HepG2 (cell line): ENCODE measurements at regions not wholly inside any gene's neighbourhood (a gene's known extent, or its start where the extent isn't known, plus 50 kb on each side); places are given as distances from the start of the nearest gene placed in this dataset.

ENCODE experiments used
- ATAC-seq: fragments of 200-7000 bp; cut with Tn5 transposase; 3 replicates; pipeline ENCODE4 v1.9.1; 2020; ENCODE audit warnings: mild to moderate bottlenecking, moderate library complexity
- BruUV-seq: library from RNA; stranded (reverse); fragments of 400-500 nt; replicated peaks from 2 replicates; lab custom pipeline; 2021; lab: Mats Ljungman, UMichigan
- CTCF ChIA-PET: fragments of 300-600 bp; formaldehyde crosslinking; extraction: SDS; loops from one replicate; lab custom pipeline; 2021; ENCODE audit warnings: low total read pairs, inconsistent platforms, low intra/inter-chr PET ratio; lab: Yijun Ruan, JAX
- POLR2A ChIA-PET: fragments of 350-600 bp; sonication (Branson Sonifier 250); formaldehyde crosslinking; loops from one replicate; lab custom pipeline; 2020; ENCODE audit warnings: antibody characterized with exemption, inconsistent platforms; lab: Yijun Ruan, JAX
- DNase-seq: peaks from one replicate; pipeline ENCODE4 v3.0.0-alpha.2; 2015; ENCODE audit warnings: low spot score
- FAIRE-seq: peaks from 3 replicates; lab custom pipeline; 2011; peaks lifted over from hg19 to GRCh38; lab: Jason Lieb, UNC
- H2AFZ ChIP-seq: one replicate; pipeline ENCODE4 v1.6.1; 2011; ENCODE audit warnings: low read length, inconsistent platforms
- H3K27ac ChIP-seq: fragments of 300-600 bp; 3 replicates; pipeline ENCODE4 v1.8.0; 2011; ENCODE audit warnings: mixed run types, mild to moderate bottlenecking, mixed read lengths, low read length, inconsistent platforms; ENCODE audit not compliant: insufficient read depth; ENCODE audit errors: extremely low read length
- H3K27me3 ChIP-seq, 2 experiments: fragments of 200-600 bp in 1 of 2; 2 replicates in 1 of 2; 3 replicates in 1 of 2; pipeline versions ENCODE4 v1.6.0 to v1.8.0; 2011; ENCODE audit warnings: low read length in 2 of 2, mild to moderate bottlenecking in 2 of 2, moderate library complexity in 2 of 2, inconsistent platforms in 1 of 2; ENCODE audit not compliant: insufficient read depth in 2 of 2, control insufficient read depth in 1 of 2
- H3K36me3 ChIP-seq, 2 experiments: fragments of 200-600 bp in 1 of 2; replicated peaks in 1 of 2; 2 replicates in 1 of 2; 3 replicates in 1 of 2; pipeline versions ENCODE4 v1.5.1 to v1.8.0; 2011; ENCODE audit warnings: low read length in 2 of 2, inconsistent platforms in 1 of 2; ENCODE audit not compliant: insufficient read depth in 2 of 2, control insufficient read depth in 1 of 2
- H3K4me1 ChIP-seq: 2 replicates; pipeline ENCODE4 v1.5.1; 2012; ENCODE audit warnings: low read length, inconsistent platforms; ENCODE audit not compliant: insufficient read depth
- H3K4me2 ChIP-seq: 2 replicates; pipeline ENCODE4 v1.6.0; 2011; ENCODE audit warnings: low read depth, low read length, inconsistent platforms
- H3K4me3 ChIP-seq, 3 experiments: fragments of 200-600 bp in 1 of 3; sonication (generic), shearing (Covaris generic) in 1 of 3; replicated peaks in 1 of 3; 2 replicates each; pipeline ENCODE4 v1.5.1; 2011 to 2016; ENCODE audit warnings: low read length in 3 of 3, inconsistent platforms in 2 of 3, low read depth in 2 of 3, mild to moderate bottlenecking in 2 of 3, control low read depth in 1 of 3, mixed read lengths in 1 of 3; ENCODE audit not compliant: insufficient read depth in 1 of 3
- H3K79me2 ChIP-seq: one replicate; pipeline ENCODE4 v1.6.1; 2011; ENCODE audit warnings: low read length, inconsistent platforms; ENCODE audit not compliant: insufficient read depth
- H3K9ac ChIP-seq: 2 replicates; pipeline ENCODE4 v1.6.0; 2011; ENCODE audit warnings: mild to moderate bottlenecking, low read depth, low read length, inconsistent platforms; ENCODE audit not compliant: insufficient read depth
- H3K9me3 ChIP-seq: 2 replicates; pipeline ENCODE4 v1.5.1; 2012; ENCODE audit warnings: mild to moderate bottlenecking, low read length
- H4K20me1 ChIP-seq: 2 replicates; pipeline ENCODE4 v1.6.0; 2011; ENCODE audit warnings: inconsistent platforms, mild to moderate bottlenecking, low read length, moderate library complexity; ENCODE audit not compliant: insufficient read depth
- ATRX ChIP-seq: sonication (generic); formaldehyde crosslinking; IDR thresholded peaks from 2 replicates; pipeline ENCODE4 v1.4.0; 2020; ENCODE audit warnings: missing genetic modification reagents, borderline replicate concordance
- CEBPB ChIP-seq: IDR thresholded peaks from 2 replicates; pipeline ENCODE4 v1.6.1; 2011; ENCODE audit warnings: low read depth, low read length, improper control_type of control experiment, borderline replicate concordance
- FOSL2 ChIP-seq: sonication (generic); formaldehyde crosslinking; IDR thresholded peaks from 2 replicates; pipeline ENCODE4 v1.4.0; 2020; ENCODE audit warnings: missing genetic modification reagents
- KDM1A ChIP-seq: IDR thresholded peaks from 2 replicates; pipeline ENCODE4 v1.6.1; 2016; ENCODE audit warnings: missing compliant biosample characterization
- MTERF4 ChIP-seq: sonication (generic); formaldehyde crosslinking; IDR thresholded peaks from 2 replicates; pipeline ENCODE4 v1.8.0; 2023; ENCODE audit warnings: mild to moderate bottlenecking, missing genetic modification reagents
- SCMH1 ChIP-seq: sonication (generic); formaldehyde crosslinking; IDR thresholded peaks from 2 replicates; pipeline ENCODE4 v1.9.0; 2021; ENCODE audit warnings: missing genetic modification reagents, mild to moderate bottlenecking, borderline replicate concordance
- SYNCRIP ChIP-seq: fragments of 200-400 bp; formaldehyde crosslinking; IDR thresholded peaks from 2 replicates; pipeline ENCODE4 v1.6.1; 2018; ENCODE audit warnings: mild to moderate bottlenecking, low read depth, low read length; ENCODE audit not compliant: insufficient read depth
- ZNF260 ChIP-seq: sonication (generic); formaldehyde crosslinking; IDR thresholded peaks from 2 replicates; pipeline ENCODE4 v1.4.0; 2020; ENCODE audit warnings: missing genetic modification reagents, low read depth, mild to moderate bottlenecking, borderline replicate concordance
- ZNF451 ChIP-seq: sonication (generic); formaldehyde crosslinking; IDR thresholded peaks from 2 replicates; pipeline ENCODE4 v1.5.0; 2020; ENCODE audit warnings: mild to moderate bottlenecking, missing genetic modification reagents
- ZNF605 ChIP-seq: sonication (generic); formaldehyde crosslinking; IDR thresholded peaks from 2 replicates; pipeline ENCODE4 v1.8.0; 2022; ENCODE audit warnings: mild to moderate bottlenecking, missing genetic modification reagents
- WGBS: methylation state at CpG from one replicate; pipeline ENCODE4 v1.1.6; 2017; ENCODE audit warnings: low lambda C conversion rate; 5-methylcytosine and 5-hydroxymethylcytosine counted together
- in situ Hi-C: cut with HindIII; loops from 2 replicates; pipeline ENCODE4 v1.10.0; 2017; ENCODE audit warnings: low pct_unique_long_range_greater_than_20kb; ENCODE audit not compliant: extremely low pct_ligation_motif_present
- intact Hi-C: fragments of 100-400 bp; cut with micrococcal nuclease; formaldehyde crosslinking; loops from one replicate; pipeline ENCODE4 v1.10.0; 2022; ENCODE audit not compliant: unreplicated experiment
- TF ChIP-seq, protein P1 (sequence below): sonication (generic); formaldehyde crosslinking; IDR thresholded peaks from 2 replicates; pipeline ENCODE4 v1.5.0; 2020; ENCODE audit warnings: missing genetic modification reagents

GRCh38 chr6:783966-784735 is 91.2 kb upstream of the EXOC2 start:
- FAIRE-seq (no peak), DNase-seq (no peak), ATAC-seq (no peak)
- no peak overlapping the region for H3K4me3 ChIP-seq
- H2AFZ ChIP-seq: no peak overlapping the region
- intact Hi-C loops: no loop called here
- ChIA-PET POLR2A (no interaction called here), CTCF (no interaction called here)
- 36% methylated on average over 9 of the region's 9 CpGs for WGBS
- H3K9ac ChIP-seq: no peak overlapping the region
- H3K79me2 ChIP-seq: no peaks in the 10 kb centered on the region
- in situ Hi-C loops: no loop called here
- H4K20me1 ChIP-seq: no peaks in the 10 kb centered on the region
- no peaks in the 10 kb centered on the region for H3K36me3 ChIP-seq
- no peaks in the 10 kb centered on the region for H3K9me3 ChIP-seq
- peaks cover 0 to 34% of the 10 kb centered on the region in 2 experiments; a peak in 4 of 5 replicates for H3K27me3 ChIP-seq
- no peak overlapping the region for H3K27ac ChIP-seq
- H3K4me2 ChIP-seq: no peak overlapping the region
- no peak for TF ChIP-seq ZNF605
- TF ChIP-seq FOSL2 (CRISPR knock-in tag): no peak
- TF ChIP-seq, protein P1, sequence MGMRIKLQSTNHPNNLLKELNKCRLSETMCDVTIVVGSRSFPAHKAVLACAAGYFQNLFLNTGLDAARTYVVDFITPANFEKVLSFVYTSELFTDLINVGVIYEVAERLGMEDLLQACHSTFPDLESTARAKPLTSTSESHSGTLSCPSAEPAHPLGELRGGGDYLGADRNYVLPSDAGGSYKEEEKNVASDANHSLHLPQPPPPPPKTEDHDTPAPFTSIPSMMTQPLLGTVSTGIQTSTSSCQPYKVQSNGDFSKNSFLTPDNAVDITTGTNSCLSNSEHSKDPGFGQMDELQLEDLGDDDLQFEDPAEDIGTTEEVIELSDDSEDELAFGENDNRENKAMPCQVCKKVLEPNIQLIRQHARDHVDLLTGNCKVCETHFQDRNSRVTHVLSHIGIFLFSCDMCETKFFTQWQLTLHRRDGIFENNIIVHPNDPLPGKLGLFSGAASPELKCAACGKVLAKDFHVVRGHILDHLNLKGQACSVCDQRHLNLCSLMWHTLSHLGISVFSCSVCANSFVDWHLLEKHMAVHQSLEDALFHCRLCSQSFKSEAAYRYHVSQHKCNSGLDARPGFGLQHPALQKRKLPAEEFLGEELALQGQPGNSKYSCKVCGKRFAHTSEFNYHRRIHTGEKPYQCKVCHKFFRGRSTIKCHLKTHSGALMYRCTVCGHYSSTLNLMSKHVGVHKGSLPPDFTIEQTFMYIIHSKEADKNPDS: no peak
- TF ChIP-seq CEBPB: no peak
- TF ChIP-seq ZNF260: no peak
- TF ChIP-seq ATRX: no peak
- no peak for TF ChIP-seq ZNF451 (CRISPR knock-in tag)
- no peak for TF ChIP-seq SYNCRIP
- TF ChIP-seq KDM1A (CRISPR knock-in tag): no peak
- no peak for TF ChIP-seq SCMH1
- no peak for TF ChIP-seq MTERF4
- no TSS peak for BruUV-seq
- no peaks in the 10 kb centered on the region for H3K4me1 ChIP-seq
